ENCODE measurements at regions not wholly inside any gene's neighbourhood (a gene's known extent, or its start where the extent isn't known, plus 50 kb on each side); places are given as distances from the start of the nearest gene placed in this dataset.

- TF ChIP-seq RAD21 (IDR thresholded peaks at IDR 0.05; ENCODE audit: low read depth) (no peak), EP300 (IDR thresholded peaks at IDR 0.05; ENCODE audit: borderline replicate concordance) (no peak), CREB1 (IDR thresholded peaks at IDR 0.05; ENCODE audit: low read depth) (no peak), REST (IDR thresholded peaks at IDR 0.05; ENCODE audit: low read depth) (no peak), MAX (IDR thresholded peaks at IDR 0.05) (no peak), TCF12 (IDR thresholded peaks at IDR 0.05; ENCODE audit: low read depth) (no peak), CEBPB (IDR thresholded peaks at IDR 0.05) (no peak), YY1 (IDR thresholded peaks at IDR 0.05; ENCODE audit: low read depth) (no peak), TAF1 (IDR thresholded peaks at IDR 0.05; ENCODE audit: low read depth) (no peak), USF1 (IDR thresholded peaks at IDR 0.05) (no peak), EGR1 (IDR thresholded peaks at IDR 0.05) (no peak), NFIC (IDR thresholded peaks at IDR 0.05) (no peak), FOXM1 (IDR thresholded peaks at IDR 0.05; ENCODE audit: borderline replicate concordance, low read depth) (no peak), TEAD4 (IDR thresholded peaks at IDR 0.05) (no peak)
Measured at GRCh38 chr12:125296701-125297100, 231.5 kb downstream of the AACS start.
